Left ventricle myocardium inferior (tissue), 1 donor: ENCODE measurements at regions not wholly inside any gene's neighbourhood (a gene's known extent, or its start where the extent isn't known, plus 50 kb on each side); places are given as distances from the start of the nearest gene placed in this dataset.

Source experiments
- DNase-seq: peaks from one replicate; pipeline ENCODE4 v3.0.0-alpha.2; 2020
- H3K27ac ChIP-seq: fragments of 200-600 bp; replicated peaks from 2 replicates; pipeline ENCODE4 v1.8.0; 2021
- H3K27me3 ChIP-seq: fragments of 200-600 bp; 2 replicates; pipeline ENCODE4 v1.8.0; 2021; ENCODE audit warnings: low read depth
- H3K36me3 ChIP-seq: fragments of 200-600 bp; 2 replicates; pipeline ENCODE4 v1.8.0; 2021
- H3K4me1 ChIP-seq: fragments of 200-600 bp; 2 replicates; pipeline ENCODE4 v1.8.0; 2021
- H3K4me3 ChIP-seq: fragments of 200-600 bp; 2 replicates; pipeline ENCODE4 v1.8.0; 2021; ENCODE audit warnings: mild to moderate bottlenecking, moderate library complexity
- H3K9me3 ChIP-seq: fragments of 200-600 bp; replicated peaks from 2 replicates; pipeline ENCODE4 v1.8.0; 2021
- CTCF ChIP-seq: fragments of 200-600 bp; IDR thresholded peaks from 2 replicates; pipeline ENCODE4 v1.8.0; 2021; ENCODE audit warnings: antibody characterized with exemption, mild to moderate bottlenecking, borderline replicate concordance
- intact Hi-C: fragments of 100-400 bp; cut with micrococcal nuclease; formaldehyde crosslinking; loops from one replicate; pipeline ENCODE4 v1.11.0; 2022
- donor health status: DM: no; HTN: yes; CAD: no; lungs with severe emphysema.

GRCh38 chr18:72325307-72325706 is 218.8 kb downstream of the CBLN2 start:
- H3K9me3 ChIP-seq: no peaks in the 10 kb centered on the region
- no peaks in the 10 kb centered on the region for H3K36me3 ChIP-seq
- intact Hi-C loops: no loop called here
- no peak for TF ChIP-seq CTCF
- no peak overlapping the region for H3K27ac ChIP-seq
- no peak for DNase-seq
- H3K27me3 ChIP-seq: no peaks in the 10 kb centered on the region
- H3K4me1 ChIP-seq: no peaks in the 10 kb centered on the region
- no peak overlapping the region for H3K4me3 ChIP-seq

GRCh38 chr18:72324677-72325076 is 219.5 kb downstream of the CBLN2 start:
- no peaks in the 10 kb centered on the region for H3K27me3 ChIP-seq
- intact Hi-C loops: no loop called here
- no peaks in the 10 kb centered on the region for H3K4me1 ChIP-seq
- no peak overlapping the region for H3K27ac ChIP-seq
- no peaks in the 10 kb centered on the region for H3K9me3 ChIP-seq
- no peak for DNase-seq
- H3K4me3 ChIP-seq: no peak overlapping the region
- no peaks in the 10 kb centered on the region for H3K36me3 ChIP-seq
- TF ChIP-seq CTCF: no peak

GRCh38 chr18:72316497-72316896 is 227.6 kb downstream of the CBLN2 start:
- no peak for DNase-seq

GRCh38 chr18:72283148-72283925 is 260.8 kb downstream of the CBLN2 start:
- intact Hi-C loops: no loop called here
- no peak overlapping the region for H3K4me3 ChIP-seq
- no peaks in the 10 kb centered on the region for H3K4me1 ChIP-seq
- no peak for TF ChIP-seq CTCF
- no peak overlapping the region for H3K27ac ChIP-seq
- H3K9me3 ChIP-seq: peaks cover 10% of the 10 kb centered on the region
- DNase-seq: no peak
- H3K36me3 ChIP-seq: no peaks in the 10 kb centered on the region
- no peaks in the 10 kb centered on the region for H3K27me3 ChIP-seq

More at GRCh38 chr18:72316497-72316896, 227.6 kb downstream of the CBLN2 start:
- Histone ChIP-seq H3K36me3 (no peaks in the 10 kb centered on the region), H3K27me3 (no peaks in the 10 kb centered on the region), H3K9me3 (peaks cover 5% of the 10 kb centered on the region), H3K4me3 (no peak overlapping the region), H3K4me1 (no peaks in the 10 kb centered on the region), H3K27ac (no peak overlapping the region)
- intact Hi-C loops: no loop called here
- no peak for TF ChIP-seq CTCF

GRCh38 chr18:72273025-72273424 is 271.1 kb downstream of the CBLN2 start:
- intact Hi-C loops: no loop called here
- H3K27me3 ChIP-seq: no peaks in the 10 kb centered on the region
- no peak overlapping the region for H3K4me3 ChIP-seq
- no peak for TF ChIP-seq CTCF
- no peaks in the 10 kb centered on the region for H3K4me1 ChIP-seq
- H3K27ac ChIP-seq: no peak overlapping the region
- H3K9me3 ChIP-seq: peaks cover 44% of the 10 kb centered on the region
- no peaks in the 10 kb centered on the region for H3K36me3 ChIP-seq
- DNase-seq: no peak
